SK-N-SH (cell line): ENCODE measurements at regions not wholly inside any gene's neighbourhood (a gene's known extent, or its start where the extent isn't known, plus 50 kb on each side); places are given as distances from the start of the nearest gene placed in this dataset.

Experiments used
- CTCF ChIA-PET: fragments of 300-600, 350-600 bp; formaldehyde crosslinking; extraction: SDS; loops from one replicate; lab custom pipeline; 2021; lab: Yijun Ruan, JAX
- POLR2A ChIA-PET: fragments of 350-600 bp; sonication (Branson Sonifier 250); formaldehyde crosslinking; extraction: SDS; loops from one replicate; lab custom pipeline; 2020; ENCODE audit warnings: antibody characterized with exemption, inconsistent platforms; lab: Yijun Ruan, JAX
- DNase-seq: peaks from one replicate; pipeline ENCODE4 v3.0.0; 2012
- H2AFZ ChIP-seq: fragments of 200-600 bp; sonication (generic); 2 replicates; pipeline ENCODE4 v1.8.1; 2016; ENCODE audit warnings: antibody characterized with exemption, mild to moderate bottlenecking, low read depth
- H3F3A ChIP-seq: fragments of 200-600 bp; sonication (generic); replicated peaks from 2 replicates; pipeline ENCODE3; 2016; ENCODE audit warnings: antibody characterized with exemption, mild to moderate bottlenecking; ENCODE audit not compliant: insufficient read depth
- H3K27ac ChIP-seq, 2 experiments: fragments of 200-500 bp in 1 of 2; fragments of 200-600 bp in 1 of 2; sonication (Bioruptor generic) in 1 of 2; sonication (generic), shearing (Covaris generic) in 1 of 2; 2 replicates each; pipeline versions ENCODE4 v1.5.1 to v1.6.1; 2014 to 2016; ENCODE audit warnings: low read depth in 2 of 2, inconsistent platforms in 1 of 2, low read length in 1 of 2, mild to moderate bottlenecking in 1 of 2, mixed read lengths in 1 of 2
- H3K27me3 ChIP-seq: fragments of 200-600 bp; sonication (generic), shearing (Covaris generic); 2 replicates; pipeline ENCODE4 v1.6.1; 2016; ENCODE audit warnings: mixed run types; ENCODE audit not compliant: insufficient read depth
- H3K36me3 ChIP-seq, 2 experiments: fragments of 200-500 bp in 1 of 2; fragments of 200-600 bp in 1 of 2; sonication (Bioruptor generic) in 1 of 2; sonication (generic) in 1 of 2; replicated peaks in 1 of 2; 2 replicates each; pipeline versions ENCODE3 to v1.5.1; 2014 to 2016; ENCODE audit warnings: low read length in 1 of 2, mild to moderate bottlenecking in 1 of 2; ENCODE audit not compliant: insufficient read depth in 2 of 2, control insufficient read depth in 1 of 2
- H3K4me1 ChIP-seq, 2 experiments: fragments of 200-500 bp in 1 of 2; fragments of 200-600 bp in 1 of 2; sonication (Bioruptor generic) in 1 of 2; sonication (generic), shearing (Covaris generic) in 1 of 2; 2 replicates each; pipeline versions ENCODE4 v1.5.1 to v1.6.1; 2014 to 2016; ENCODE audit warnings: low read depth in 1 of 2, low read length in 1 of 2, mixed run types in 1 of 2; ENCODE audit not compliant: insufficient read depth in 2 of 2, control insufficient read depth in 1 of 2
- H3K4me2 ChIP-seq: fragments of 200-600 bp; sonication (generic), shearing (Covaris generic); 2 replicates; pipeline ENCODE4 v1.6.1; 2017; ENCODE audit warnings: mixed run types
- H3K4me3 ChIP-seq, 2 experiments: fragments of 200-500 bp in 1 of 2; fragments of 200-600 bp in 1 of 2; sonication (Bioruptor generic) in 1 of 2; sonication (generic), shearing (Covaris generic) in 1 of 2; 2 replicates each; pipeline versions ENCODE4 v1.5.1 to v1.8.1; 2014 to 2016; ENCODE audit warnings: low read depth in 2 of 2, inconsistent platforms in 1 of 2, low read length in 1 of 2, mild to moderate bottlenecking in 1 of 2, mixed read lengths in 1 of 2, moderate library complexity in 1 of 2
- H3K79me2 ChIP-seq: fragments of 200-600 bp; sonication (generic); 2 replicates; pipeline ENCODE4 v1.8.1; 2017; ENCODE audit warnings: mild to moderate bottlenecking; ENCODE audit not compliant: insufficient read depth
- H3K9ac ChIP-seq: fragments of 200-600 bp; sonication (generic); 2 replicates; pipeline ENCODE4 v1.6.1; 2017; ENCODE audit warnings: mixed run types
- H3K9me2 ChIP-seq: fragments of 200-600 bp; sonication (generic); 2 replicates; pipeline ENCODE4 v1.6.1; 2017; ENCODE audit warnings: mixed run types
- H3K9me3 ChIP-seq: fragments of 200-600 bp; sonication (generic); 2 replicates; pipeline ENCODE4 v1.6.1; 2017; ENCODE audit warnings: mixed run types, mild to moderate bottlenecking, moderate library complexity
- H4K20me1 ChIP-seq: fragments of 200-600 bp; sonication (generic); 2 replicates; pipeline ENCODE4 v1.6.1; 2017; ENCODE audit warnings: mild to moderate bottlenecking, mixed run types; ENCODE audit not compliant: insufficient read depth
- CHD2 ChIP-seq: fragments of 150-350 bp; IDR thresholded peaks from 2 replicates; pipeline ENCODE4 v1.6.1; 2018; ENCODE audit warnings: low read length; ENCODE audit not compliant: partially characterized antibody
- ELF1 ChIP-seq: IDR thresholded peaks from 2 replicates; pipeline ENCODE4 v1.4.0; 2012
- FOSL2 ChIP-seq: IDR thresholded peaks from 2 replicates; pipeline ENCODE4 v1.4.0; 2012; ENCODE audit warnings: low read depth, mild to moderate bottlenecking, moderate library complexity, borderline replicate concordance
- MEF2A ChIP-seq: IDR thresholded peaks from 2 replicates; pipeline ENCODE4 v1.4.0; 2012; ENCODE audit warnings: low read depth, borderline replicate concordance
- NFIC ChIP-seq: IDR thresholded peaks from 2 replicates; pipeline ENCODE4 v1.4.0; 2012; ENCODE audit warnings: borderline replicate concordance
- NRF1 ChIP-seq: IDR thresholded peaks from 2 replicates; pipeline ENCODE4 v1.6.1; 2012; ENCODE audit warnings: low read depth, mild to moderate bottlenecking, low read length
- RCOR1 ChIP-seq: fragments of 150-350 bp; IDR thresholded peaks from 2 replicates; pipeline ENCODE4 v1.6.1; 2017; ENCODE audit warnings: antibody characterized with exemption, low read length
- TAF1 ChIP-seq: IDR thresholded peaks from 2 replicates; pipeline ENCODE4 v1.6.1; 2012; ENCODE audit warnings: low read depth, mild to moderate bottlenecking, low read length, moderate library complexity, borderline replicate concordance
- whole genome bisulfite sequencing: methylation state at CpG from one replicate; pipeline ENCODE4 v1.1.6; 2017; ENCODE audit warnings: low lambda C conversion rate; 5-methylcytosine and 5-hydroxymethylcytosine counted together
- TF ChIP-seq, protein P1 (sequence below): IDR thresholded peaks from 2 replicates; pipeline ENCODE4 v1.6.1; 2012; ENCODE audit warnings: mild to moderate bottlenecking, low read depth, low read length, moderate library complexity

DNA sequence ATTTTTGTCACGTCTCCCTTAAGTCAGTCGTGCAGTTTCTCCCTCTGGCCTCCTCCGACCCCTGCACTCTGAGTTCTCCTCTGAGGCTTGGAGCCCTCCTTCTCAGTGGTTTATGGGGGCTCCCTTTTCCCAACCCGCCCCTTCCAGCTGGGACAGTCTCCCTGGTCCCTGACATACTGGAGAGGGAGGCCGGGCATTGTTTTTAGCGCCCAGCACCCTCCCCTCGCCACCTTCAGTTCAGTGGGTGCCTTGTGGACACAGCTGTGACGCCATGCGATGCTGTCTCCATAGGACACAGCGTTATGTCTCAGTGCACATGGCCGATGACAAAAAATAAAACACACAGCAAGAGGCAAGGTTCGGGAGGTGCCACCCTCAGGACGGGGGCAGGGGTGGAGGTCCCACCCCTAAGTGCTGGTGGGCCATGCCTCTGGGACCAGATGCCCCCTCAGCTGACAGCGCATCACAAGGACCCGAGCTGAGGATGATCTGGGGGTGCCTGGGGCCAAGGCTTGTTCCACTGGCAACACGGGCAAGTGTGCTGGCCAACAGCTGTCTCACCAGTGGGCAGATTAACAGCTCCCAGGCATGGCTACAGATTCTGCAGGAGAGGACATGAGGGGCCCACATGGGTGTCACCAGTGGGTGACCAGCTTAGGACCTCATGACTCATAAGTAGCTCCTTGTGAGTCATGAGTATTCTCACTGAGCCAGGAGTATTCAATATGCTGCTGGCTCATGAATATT lies 81.6 kb downstream of the PLXNA1 start:
- no peak overlapping the region for H3K9ac ChIP-seq
- H3K36me3 ChIP-seq: no peaks in the 10 kb centered on the region
- no peaks in the 10 kb centered on the region for H3K9me2 ChIP-seq
- TF ChIP-seq MEF2A: no peak
- TF ChIP-seq FOSL2: no peak; the same call in 1 of the 2 replicates
- TF ChIP-seq, protein P1, sequence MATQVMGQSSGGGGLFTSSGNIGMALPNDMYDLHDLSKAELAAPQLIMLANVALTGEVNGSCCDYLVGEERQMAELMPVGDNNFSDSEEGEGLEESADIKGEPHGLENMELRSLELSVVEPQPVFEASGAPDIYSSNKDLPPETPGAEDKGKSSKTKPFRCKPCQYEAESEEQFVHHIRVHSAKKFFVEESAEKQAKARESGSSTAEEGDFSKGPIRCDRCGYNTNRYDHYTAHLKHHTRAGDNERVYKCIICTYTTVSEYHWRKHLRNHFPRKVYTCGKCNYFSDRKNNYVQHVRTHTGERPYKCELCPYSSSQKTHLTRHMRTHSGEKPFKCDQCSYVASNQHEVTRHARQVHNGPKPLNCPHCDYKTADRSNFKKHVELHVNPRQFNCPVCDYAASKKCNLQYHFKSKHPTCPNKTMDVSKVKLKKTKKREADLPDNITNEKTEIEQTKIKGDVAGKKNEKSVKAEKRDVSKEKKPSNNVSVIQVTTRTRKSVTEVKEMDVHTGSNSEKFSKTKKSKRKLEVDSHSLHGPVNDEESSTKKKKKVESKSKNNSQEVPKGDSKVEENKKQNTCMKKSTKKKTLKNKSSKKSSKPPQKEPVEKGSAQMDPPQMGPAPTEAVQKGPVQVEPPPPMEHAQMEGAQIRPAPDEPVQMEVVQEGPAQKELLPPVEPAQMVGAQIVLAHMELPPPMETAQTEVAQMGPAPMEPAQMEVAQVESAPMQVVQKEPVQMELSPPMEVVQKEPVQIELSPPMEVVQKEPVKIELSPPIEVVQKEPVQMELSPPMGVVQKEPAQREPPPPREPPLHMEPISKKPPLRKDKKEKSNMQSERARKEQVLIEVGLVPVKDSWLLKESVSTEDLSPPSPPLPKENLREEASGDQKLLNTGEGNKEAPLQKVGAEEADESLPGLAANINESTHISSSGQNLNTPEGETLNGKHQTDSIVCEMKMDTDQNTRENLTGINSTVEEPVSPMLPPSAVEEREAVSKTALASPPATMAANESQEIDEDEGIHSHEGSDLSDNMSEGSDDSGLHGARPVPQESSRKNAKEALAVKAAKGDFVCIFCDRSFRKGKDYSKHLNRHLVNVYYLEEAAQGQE: no peak
- TF ChIP-seq NRF1: no peak
- TF ChIP-seq NFIC: no peak
- no peak for TF ChIP-seq CHD2
- no peak for TF ChIP-seq ELF1
- no peaks in the 10 kb centered on the region for H3F3A ChIP-seq
- ChIA-PET CTCF (interaction anchor here (0.9 kb wide), 1 partner anchor 385 kb away, joined by 3 read pairs; no protein-coding TSS in a partner anchor), POLR2A (no interaction called here)
- no peak overlapping the region for H3K4me2 ChIP-seq
- no peaks in the 10 kb centered on the region for H3K79me2 ChIP-seq
- H2AFZ ChIP-seq: no peak overlapping the region
- H3K9me3 ChIP-seq: no peaks in the 10 kb centered on the region
- no peaks in the 10 kb centered on the region for H3K27me3 ChIP-seq
- peaks cover 0 to 7% of the 10 kb centered on the region in 2 experiments; a peak in 1 of 4 replicates for H3K4me1 ChIP-seq
- no peaks in the 10 kb centered on the region for H4K20me1 ChIP-seq
- DNase-seq: no peak
- H3K4me3 ChIP-seq: no peak overlapping the region
- H3K27ac ChIP-seq: no peak overlapping the region
- 91% methylated on average over 14 of the region's 16 CpGs for WGBS

DNA sequence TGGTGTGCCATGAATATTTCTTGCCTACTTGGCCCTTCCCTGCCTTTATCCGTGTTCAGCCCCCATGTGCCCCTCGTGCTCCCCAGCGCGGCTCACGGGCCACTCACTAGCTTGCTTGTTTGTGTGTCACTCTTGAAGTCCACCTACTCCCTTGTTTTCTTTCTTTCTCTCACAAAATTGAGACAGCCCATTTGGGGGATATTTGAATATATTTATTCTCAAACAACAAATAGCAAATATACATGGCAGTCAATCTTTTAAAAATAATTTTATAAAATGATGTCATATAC lies 82.2 kb downstream of the PLXNA1 start:
- H3K27ac ChIP-seq: no peak overlapping the region
- H3K4me2 ChIP-seq: no peak overlapping the region
- DNase-seq: no peak
- no peaks in the 10 kb centered on the region for H4K20me1 ChIP-seq
- H3K9me3 ChIP-seq: no peaks in the 10 kb centered on the region
- POLR2A ChIA-PET: no interaction called here
- peaks cover 0 to 7% of the 10 kb centered on the region in 2 experiments; a peak in 1 of 4 replicates for H3K4me1 ChIP-seq
- no peaks in the 10 kb centered on the region for H3K79me2 ChIP-seq
- TF ChIP-seq TAF1 (no peak), NRF1 (no peak), RCOR1 (no peak)
- no peak overlapping the region for H2AFZ ChIP-seq
- no peak overlapping the region for H3K4me3 ChIP-seq
- no peaks in the 10 kb centered on the region for H3K27me3 ChIP-seq
- no peaks in the 10 kb centered on the region for H3F3A ChIP-seq
- H3K9me2 ChIP-seq: no peaks in the 10 kb centered on the region
- CTCF ChIA-PET: interaction anchor here (0.9 kb wide), 1 partner anchor 385 kb away, joined by 3 read pairs; no protein-coding TSS in a partner anchor
- H3K9ac ChIP-seq: no peak overlapping the region
- no peaks in the 10 kb centered on the region for H3K36me3 ChIP-seq
- 55% methylated on average over 5 of the region's 5 CpGs for WGBS
